ENCODE measurements at regions not wholly inside any gene's neighbourhood (a gene's known extent, or its start where the extent isn't known, plus 50 kb on each side); places are given as distances from the start of the nearest gene placed in this dataset.

DNA sequence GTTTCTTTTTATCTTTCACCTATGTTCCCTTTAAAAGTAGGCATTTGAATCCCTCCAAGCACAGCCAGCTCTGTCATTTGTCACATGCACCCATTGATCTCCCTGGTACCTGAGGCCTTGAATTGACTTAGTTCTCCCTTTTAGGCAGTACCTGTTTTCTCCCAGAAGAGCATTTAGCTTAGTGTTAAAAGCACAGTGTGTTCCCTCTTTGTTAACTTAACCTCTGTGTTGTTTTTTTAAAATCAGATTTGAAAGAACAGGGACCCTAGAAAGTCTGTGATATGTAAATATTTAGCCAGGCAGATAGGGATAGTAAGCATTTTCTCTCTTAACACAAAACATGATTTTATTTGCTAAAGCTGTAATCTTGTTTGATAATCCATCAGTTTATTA lies 113.8 kb upstream of the SPATA31D4 start:
- TF ChIP-seq, protein P1, sequence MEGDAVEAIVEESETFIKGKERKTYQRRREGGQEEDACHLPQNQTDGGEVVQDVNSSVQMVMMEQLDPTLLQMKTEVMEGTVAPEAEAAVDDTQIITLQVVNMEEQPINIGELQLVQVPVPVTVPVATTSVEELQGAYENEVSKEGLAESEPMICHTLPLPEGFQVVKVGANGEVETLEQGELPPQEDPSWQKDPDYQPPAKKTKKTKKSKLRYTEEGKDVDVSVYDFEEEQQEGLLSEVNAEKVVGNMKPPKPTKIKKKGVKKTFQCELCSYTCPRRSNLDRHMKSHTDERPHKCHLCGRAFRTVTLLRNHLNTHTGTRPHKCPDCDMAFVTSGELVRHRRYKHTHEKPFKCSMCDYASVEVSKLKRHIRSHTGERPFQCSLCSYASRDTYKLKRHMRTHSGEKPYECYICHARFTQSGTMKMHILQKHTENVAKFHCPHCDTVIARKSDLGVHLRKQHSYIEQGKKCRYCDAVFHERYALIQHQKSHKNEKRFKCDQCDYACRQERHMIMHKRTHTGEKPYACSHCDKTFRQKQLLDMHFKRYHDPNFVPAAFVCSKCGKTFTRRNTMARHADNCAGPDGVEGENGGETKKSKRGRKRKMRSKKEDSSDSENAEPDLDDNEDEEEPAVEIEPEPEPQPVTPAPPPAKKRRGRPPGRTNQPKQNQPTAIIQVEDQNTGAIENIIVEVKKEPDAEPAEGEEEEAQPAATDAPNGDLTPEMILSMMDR (IDR thresholded peaks at IDR 0.05): no peak
- no peak for TF ChIP-seq POLR2AphosphoS2 (conservative IDR thresholded peaks at IDR 0.05; ENCODE audit: low read length)
- no peak for TF ChIP-seq ZFP36 (IDR thresholded peaks at IDR 0.05; ENCODE audit: borderline replicate concordance, partially characterized antibody)
- no peak for TF ChIP-seq JUNB (IDR thresholded peaks at IDR 0.05)
- TF ChIP-seq POLR2A (IDR thresholded peaks at IDR 0.05; ENCODE audit: low read length): no peak
